Endothelial cell (in vitro differentiated cells): ENCODE measurements at regions not wholly inside any gene's neighbourhood (a gene's known extent, or its start where the extent isn't known, plus 50 kb on each side); places are given as distances from the start of the nearest gene placed in this dataset.

Source experiments
- DNase-seq: peaks from one replicate; pipeline ENCODE4 v3.0.0; 2021; ENCODE audit warnings: low spot score
- H3K27ac Mint-ChIP-seq: one replicate; pipeline ENCODE4 v1.8.0; 2021; ENCODE audit warnings: mixed read lengths, inconsistent platforms; ENCODE audit not compliant: unreplicated experiment
- H3K27me3 Mint-ChIP-seq: one replicate; pipeline ENCODE4 v1.8.0; 2021; ENCODE audit warnings: mild to moderate bottlenecking, moderate library complexity, mixed read lengths, inconsistent platforms; ENCODE audit not compliant: unreplicated experiment
- H3K36me3 Mint-ChIP-seq: one replicate; pipeline ENCODE4 v1.8.0; 2021; ENCODE audit warnings: mild to moderate bottlenecking, low read depth, mixed read lengths, inconsistent platforms; ENCODE audit not compliant: unreplicated experiment
- H3K4me1 Mint-ChIP-seq: one replicate; pipeline ENCODE4 v1.8.0; 2021; ENCODE audit warnings: mild to moderate bottlenecking, mixed read lengths, inconsistent platforms; ENCODE audit not compliant: unreplicated experiment
- H3K4me3 Mint-ChIP-seq: one replicate; pipeline ENCODE4 v1.8.0; 2021; ENCODE audit warnings: mild to moderate bottlenecking, mixed read lengths, inconsistent platforms; ENCODE audit not compliant: unreplicated experiment
- H3K9me3 Mint-ChIP-seq: one replicate; pipeline ENCODE4 v1.8.0; 2021; ENCODE audit warnings: mixed read lengths, inconsistent platforms; ENCODE audit not compliant: unreplicated experiment
- CTCF ChIP-seq: fragments of 200-600 bp; sonication (generic); IDR thresholded peaks from one replicate; pipeline ENCODE4 v1.5.0; 2021; ENCODE audit warnings: antibody characterized with exemption; ENCODE audit not compliant: unreplicated experiment

- Mint-ChIP-seq H3K4me3 (no peak overlapping the region), H3K36me3 (no peaks in the 10 kb centered on the region), H3K27ac (no peak overlapping the region), H3K4me1 (no peaks in the 10 kb centered on the region), H3K9me3 (no peaks in the 10 kb centered on the region), H3K27me3 (peaks cover 1% of the 10 kb centered on the region)
- no peak for TF ChIP-seq CTCF
- DNase-seq: no peak
Measured at GRCh38 chr15:37229855-37230619, 129.7 kb upstream of the MEIS2 start.

GRCh38 chr15:37245358-37245757, 145.0 kb upstream of the MEIS2 start:
- Mint-ChIP-seq H3K4me1 (no peaks in the 10 kb centered on the region), H3K9me3 (no peaks in the 10 kb centered on the region), H3K4me3 (no peak overlapping the region), H3K27me3 (peaks cover 1% of the 10 kb centered on the region), H3K36me3 (no peaks in the 10 kb centered on the region), H3K27ac (no peak overlapping the region)
- TF ChIP-seq CTCF: no peak
- DNase-seq: no peak

GRCh38 chr15:37246065-37246464, 145.7 kb upstream of the MEIS2 start:
- H3K9me3 Mint-ChIP-seq: no peaks in the 10 kb centered on the region
- no peak overlapping the region for H3K4me3 Mint-ChIP-seq
- no peak for TF ChIP-seq CTCF
- no peak for DNase-seq
- no peak overlapping the region for H3K27ac Mint-ChIP-seq
- peaks cover 1% of the 10 kb centered on the region for H3K27me3 Mint-ChIP-seq
- no peaks in the 10 kb centered on the region for H3K4me1 Mint-ChIP-seq
- no peaks in the 10 kb centered on the region for H3K36me3 Mint-ChIP-seq

- Mint-ChIP-seq H3K27ac (no peak overlapping the region), H3K27me3 (peaks cover 1% of the 10 kb centered on the region), H3K4me3 (no peak overlapping the region), H3K9me3 (no peaks in the 10 kb centered on the region), H3K4me1 (no peaks in the 10 kb centered on the region), H3K36me3 (no peaks in the 10 kb centered on the region)
- DNase-seq: no peak
- TF ChIP-seq CTCF: no peak
Measured at GRCh38 chr15:37246856-37247255, 146.5 kb upstream of the MEIS2 start.

GRCh38 chr15:37249249-37249648, 148.9 kb upstream of the MEIS2 start:
- Mint-ChIP-seq H3K27me3 (no peaks in the 10 kb centered on the region), H3K4me3 (no peak overlapping the region), H3K27ac (no peak overlapping the region), H3K36me3 (no peaks in the 10 kb centered on the region), H3K9me3 (no peaks in the 10 kb centered on the region), H3K4me1 (no peaks in the 10 kb centered on the region)
- TF ChIP-seq CTCF: no peak
- DNase-seq: no peak
